ENCODE measurements at regions not wholly inside any gene's neighbourhood (a gene's known extent, or its start where the extent isn't known, plus 50 kb on each side); places are given as distances from the start of the nearest gene placed in this dataset.
"Not testable (repeated sequence)": the region's sequence is repeated elsewhere in the genome, so short reads cannot be mapped to it uniquely, and the experiment has no call there.

DNA sequence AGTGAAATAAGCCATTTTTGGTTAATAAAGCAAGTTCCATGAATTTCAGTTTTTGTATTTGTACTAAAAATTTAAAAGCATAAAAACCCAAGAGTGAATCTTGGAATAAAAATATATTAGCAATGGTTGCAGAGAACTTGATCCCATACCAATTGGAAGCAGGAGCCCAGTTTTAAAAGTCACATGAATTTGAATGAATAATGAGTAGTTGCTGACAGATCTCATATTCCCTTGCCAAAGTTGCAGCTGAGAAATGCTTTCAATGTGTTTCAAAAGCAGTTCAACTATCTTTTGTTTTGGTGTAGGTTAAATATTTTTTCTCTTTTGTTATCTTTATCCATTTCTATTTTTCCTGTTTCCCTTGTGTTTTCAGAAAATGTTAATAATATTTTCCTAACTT, 818.6 kb downstream of the CDH18 start:
- no peak for DNase-seq

DNA sequence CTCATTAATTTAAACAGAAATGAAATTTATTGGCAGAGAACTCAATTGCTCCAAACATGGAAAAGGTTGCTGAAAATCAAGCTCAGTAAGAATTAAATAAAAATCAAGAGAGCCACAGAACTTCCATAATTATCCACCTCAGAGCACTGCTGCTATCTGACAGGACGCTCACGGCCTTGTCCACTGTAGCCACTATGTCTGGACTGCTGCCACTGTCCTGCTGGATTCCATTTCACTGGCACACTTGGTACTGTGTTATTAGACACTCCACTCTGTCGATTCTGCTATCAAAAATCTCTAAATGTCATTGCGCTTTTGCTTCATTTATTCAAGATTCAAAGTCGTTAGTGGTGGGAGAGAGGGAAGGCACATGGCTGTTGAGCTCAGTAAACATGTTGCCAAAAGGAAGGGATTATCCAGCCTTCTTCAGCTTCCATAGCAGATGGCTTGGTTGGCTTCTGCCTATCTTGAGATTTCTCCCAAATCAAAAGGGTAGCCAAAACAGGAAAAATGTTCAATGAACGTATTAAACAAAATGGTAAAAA, 815.0 kb downstream of the CDH18 start:
- DNase-seq, result peak; percentile 94 to 98

DNA sequence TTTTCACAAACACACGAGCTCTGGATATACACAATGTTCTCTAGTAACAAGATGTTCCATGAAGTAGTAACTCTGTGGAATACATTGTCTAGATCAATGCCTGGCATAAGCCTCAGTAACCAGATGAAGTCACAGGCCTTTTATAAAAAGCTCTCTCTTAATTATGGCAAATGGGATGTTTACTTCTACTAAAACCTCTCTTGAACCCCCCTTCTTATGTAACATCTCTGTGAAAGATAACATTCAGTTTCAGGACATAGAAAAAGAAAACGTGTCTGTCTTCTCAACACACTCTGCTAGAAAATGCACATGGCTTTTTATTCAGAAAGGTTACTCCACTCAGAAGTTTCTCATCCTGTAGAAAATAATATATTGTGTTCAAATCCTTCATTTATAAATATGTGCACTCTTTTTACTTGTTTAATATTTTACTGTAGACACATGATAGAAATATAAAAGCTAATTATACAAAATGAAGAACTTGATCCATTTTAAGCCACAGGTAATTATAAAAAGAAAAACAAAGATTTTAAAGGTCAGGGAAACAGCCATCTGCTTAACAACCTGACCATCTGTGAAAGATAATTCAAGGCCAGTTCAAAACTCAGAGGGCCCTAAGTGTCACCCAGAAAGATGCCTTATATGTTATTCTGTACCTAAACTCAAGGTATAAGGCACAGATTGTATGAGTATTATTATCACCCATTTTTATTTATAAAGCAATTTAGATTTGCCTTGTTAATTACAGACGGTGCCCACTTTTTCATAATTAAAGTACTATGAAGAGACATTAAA, 812.0 kb downstream of the CDH18 start:
- peak in 1 of 2 experiments; percentile 88 for DNase-seq

DNA sequence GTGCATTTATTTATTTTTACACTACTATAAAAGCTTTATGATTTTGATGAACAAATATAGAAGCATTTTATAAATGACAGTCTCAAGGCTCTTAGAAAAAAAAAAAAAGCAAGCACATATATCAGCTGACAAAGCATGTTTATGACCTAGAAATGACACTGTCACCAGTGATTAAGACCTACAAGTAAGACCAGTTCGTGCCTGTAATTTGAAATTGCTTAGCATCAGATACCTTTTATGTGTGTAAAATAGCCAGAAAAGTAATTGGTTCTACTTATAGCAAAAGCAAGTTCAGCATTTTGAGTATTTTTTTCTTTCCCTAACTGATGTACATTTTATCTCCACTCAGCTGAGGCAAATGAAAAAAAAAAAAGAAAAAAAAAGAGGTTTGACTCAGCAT, 808.4 kb downstream of the CDH18 start:
- DNase-seq, result peak in 1 of 2 experiments; percentile 58

DNA sequence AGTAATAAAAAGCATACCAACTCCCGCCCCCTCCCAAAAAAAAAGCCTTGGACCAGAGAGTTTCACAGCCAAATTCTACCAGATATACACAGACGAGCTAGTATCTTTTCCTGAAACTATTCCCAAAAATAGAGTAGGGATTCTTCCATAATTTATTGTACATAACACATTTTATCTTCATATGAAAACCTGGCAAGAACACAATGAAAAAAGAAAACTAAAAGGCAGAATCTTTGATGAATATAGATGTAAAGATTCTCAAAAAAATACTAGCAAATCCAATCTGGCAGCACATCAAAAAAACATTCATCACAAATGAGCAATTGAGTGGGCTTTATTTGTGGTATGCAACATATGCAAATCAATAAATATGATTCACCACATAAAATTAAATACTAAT, 798.8 kb downstream of the CDH18 start:
- no peak for DNase-seq

DNA sequence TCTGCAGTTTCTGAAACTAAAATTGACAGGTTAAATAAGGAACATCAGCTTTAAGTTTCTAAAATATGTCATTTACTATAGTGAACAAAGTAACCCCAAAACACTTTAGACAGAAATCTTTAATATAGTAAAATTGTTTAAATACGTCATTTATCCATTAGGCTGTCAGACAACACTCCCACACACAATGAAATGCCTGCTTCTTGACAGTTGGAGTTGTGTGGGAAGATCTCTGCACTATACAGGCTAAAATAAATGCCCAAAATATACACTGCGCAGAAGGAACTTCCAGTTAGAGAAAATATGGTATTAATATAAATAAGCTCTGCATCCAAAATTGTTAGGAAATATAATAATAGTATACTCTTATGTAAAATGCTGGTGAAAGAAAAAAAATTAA, 794.4 kb downstream of the CDH18 start:
- no peak for DNase-seq

DNA sequence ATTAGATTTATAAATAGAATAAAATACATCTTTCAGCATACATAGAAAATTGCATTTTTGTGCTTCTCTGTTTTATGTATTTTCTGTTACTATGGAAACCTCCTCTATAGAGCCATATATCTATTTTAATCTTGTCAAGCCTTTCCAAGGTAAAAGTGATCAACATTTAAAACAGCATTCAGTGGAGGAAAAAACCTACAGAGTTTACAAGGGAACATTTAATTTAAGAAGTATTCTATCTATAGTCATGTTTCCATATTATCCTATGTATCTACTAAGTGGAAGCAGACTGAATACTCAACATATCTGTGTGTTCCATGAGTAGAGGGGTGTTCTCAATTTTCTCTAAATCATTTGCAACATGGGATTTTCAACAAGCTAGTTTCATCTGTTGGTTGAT, 791.4 kb downstream of the CDH18 start:
- no peak for DNase-seq

DNA sequence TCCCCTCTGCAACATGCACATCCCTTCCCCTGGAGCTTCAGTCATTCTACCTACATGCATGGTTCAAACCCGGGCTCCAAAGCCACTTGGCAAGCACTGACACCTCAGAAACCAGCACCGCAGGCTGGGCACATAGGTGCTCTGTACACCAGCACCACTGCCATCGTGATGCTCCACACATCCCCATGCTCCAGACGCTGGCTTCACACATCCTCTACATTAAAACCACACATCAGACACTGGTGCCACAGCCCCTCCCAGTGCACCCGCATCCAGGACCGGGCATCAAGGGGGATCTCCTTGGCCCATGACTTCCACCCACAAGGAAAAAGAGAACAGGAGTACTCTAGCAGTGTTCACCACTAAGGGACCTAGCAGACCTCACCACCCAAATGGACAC, 787.7 kb downstream of the CDH18 start:
- DNase-seq, result no peak

DNA sequence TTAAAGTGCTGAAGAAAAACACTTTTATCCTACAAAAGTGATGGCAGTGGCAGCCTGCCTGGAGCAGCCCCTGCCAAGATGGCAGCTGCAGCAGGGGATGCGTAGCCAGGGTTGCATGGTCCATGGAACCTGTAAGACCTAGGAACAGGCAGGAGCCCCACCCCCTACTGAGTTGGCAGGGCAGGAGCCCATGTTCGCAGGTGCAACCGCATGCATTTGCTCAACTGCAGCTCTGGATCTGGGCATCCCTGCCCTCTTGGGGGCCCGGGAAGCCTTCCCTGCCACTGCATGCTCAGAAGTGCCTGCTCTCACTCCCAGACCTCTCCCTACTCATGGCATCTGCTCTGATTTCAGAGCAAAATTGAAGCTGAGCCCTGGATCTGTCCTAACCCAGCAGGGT, 779.6 kb downstream of the CDH18 start:
- peak in 1 of 2 experiments; percentile 1 for DNase-seq

DNA sequence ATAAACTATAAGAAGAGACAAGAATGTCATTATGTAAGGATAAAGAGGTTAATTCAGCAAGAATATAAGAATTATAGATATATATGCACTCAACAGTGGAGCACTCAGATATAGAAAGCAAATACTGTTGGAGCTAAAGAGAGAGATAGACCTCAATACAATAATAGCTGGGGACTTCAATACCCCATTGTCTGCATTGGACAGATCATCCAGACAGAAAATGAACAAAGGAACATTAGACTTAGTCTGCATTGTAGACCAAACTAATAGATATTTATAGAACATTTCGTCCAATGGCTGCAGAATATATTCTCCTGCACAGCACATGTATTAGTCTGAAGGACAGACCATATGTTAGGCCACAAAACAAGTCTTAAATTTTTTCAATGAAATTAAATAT, 777.1 kb downstream of the CDH18 start:
- DNase-seq, result no peak

DNA sequence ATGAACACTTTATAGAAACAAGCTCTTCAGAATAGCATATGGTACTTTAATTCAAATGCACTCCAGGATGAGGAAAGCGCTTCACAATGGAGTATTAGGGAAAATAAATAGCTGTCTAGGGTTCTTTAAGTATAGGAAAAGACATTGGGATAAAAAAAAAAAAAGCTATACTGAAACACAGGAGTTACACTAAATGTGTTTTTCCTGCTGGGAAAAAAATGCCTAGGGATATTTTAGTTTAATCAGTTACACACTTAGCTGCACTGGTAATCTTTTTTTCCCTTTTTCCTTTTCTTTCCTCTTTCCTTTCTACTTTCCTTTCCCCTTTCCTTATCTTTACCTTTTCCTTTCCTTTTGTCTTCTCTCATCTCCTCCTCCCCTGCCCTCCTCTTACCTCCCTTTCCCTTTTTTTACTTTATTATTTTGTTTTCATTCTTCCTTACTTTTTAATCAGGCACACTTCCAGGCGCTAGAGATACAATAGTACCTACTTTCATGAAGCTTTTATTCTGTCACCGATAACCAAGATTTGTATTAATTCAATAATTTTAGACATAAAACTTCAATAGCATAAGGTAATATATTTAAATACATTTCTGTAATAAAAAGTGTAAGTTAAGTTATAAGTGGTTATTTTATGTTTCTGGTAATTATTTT, 758.7 kb downstream of the CDH18 start:
- DNase-seq, result no peak

DNA sequence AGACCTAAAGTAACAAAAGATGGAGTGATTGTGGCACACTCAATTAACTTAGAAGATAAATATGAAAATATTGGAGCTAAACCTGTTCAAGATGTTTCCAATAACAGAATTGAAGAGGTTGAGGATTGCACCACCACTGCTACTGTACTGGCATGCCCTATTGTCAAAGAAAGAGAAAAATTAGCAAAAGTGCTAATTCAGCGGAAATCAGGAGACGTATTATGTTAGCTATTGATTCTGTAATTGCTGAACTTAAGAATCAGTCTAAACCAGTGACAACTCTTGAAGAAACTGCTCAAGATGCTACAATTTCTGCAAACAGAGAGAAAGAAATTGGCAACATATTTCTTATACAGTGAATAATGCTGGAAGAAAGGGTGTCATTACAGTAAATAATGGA, 754.4 kb downstream of the CDH18 start:
- no peak for DNase-seq

DNA sequence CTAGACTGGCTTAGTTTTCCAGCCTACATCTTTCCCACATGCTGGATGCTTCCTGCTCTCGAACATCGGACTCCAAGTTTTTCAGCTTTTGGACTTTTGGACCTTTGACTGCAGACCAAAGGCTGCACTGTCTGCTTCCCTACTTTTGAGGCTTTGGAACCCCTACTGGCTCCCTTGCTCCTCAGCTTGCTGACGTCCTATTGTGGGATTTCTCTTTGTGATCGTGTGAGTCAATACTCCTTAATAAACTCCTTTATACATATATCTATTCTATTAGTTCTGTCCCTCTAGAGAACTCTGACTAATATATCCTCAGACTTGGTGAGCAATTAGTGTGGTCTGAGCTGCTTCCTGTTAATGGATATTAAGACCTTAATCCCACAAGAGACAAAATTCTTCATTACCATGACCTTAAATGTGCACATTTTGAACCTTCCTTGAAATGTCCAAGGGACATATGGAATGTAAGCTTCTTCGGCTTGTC, 752.9 kb downstream of the CDH18 start:
- no peak for DNase-seq

DNA sequence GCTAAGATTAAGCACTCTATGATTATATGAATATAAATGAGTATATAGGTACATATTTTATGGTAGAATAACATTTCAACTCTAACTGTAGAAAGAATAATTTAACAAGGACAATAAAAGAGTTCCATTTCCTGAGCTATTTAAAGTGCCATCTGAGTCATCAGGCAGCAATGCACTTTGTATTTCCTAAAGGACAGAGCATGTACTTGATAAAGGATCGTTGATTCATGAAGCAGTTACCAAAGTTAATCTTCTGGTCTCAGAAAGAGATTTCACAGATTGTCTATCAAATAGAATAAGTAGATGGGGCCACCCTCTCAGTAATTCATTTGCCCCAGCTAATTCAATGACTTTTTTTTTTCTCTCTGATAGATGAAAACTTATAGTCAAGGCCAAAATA, 747.8 kb downstream of the CDH18 start:
- no peak for DNase-seq

DNA sequence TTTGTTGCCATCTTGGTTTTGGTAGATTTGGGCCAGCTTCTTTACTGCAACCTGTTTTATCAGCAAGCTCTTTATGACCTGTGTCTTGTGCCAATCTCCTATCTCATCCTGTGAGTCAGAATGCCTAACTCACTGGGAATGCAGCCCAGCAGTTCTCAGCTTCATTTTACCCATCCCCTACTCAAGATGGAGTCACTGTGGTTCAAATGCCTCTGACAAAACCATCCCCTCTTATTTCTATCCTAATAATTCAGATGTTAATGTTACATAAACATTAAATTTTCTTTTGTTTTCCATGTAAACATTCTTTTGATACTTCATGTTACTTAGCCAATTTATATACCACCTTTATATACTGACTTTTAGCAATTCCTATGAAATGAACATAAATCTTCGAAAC, 746.3 kb downstream of the CDH18 start:
- DNase-seq, result no peak

DNA sequence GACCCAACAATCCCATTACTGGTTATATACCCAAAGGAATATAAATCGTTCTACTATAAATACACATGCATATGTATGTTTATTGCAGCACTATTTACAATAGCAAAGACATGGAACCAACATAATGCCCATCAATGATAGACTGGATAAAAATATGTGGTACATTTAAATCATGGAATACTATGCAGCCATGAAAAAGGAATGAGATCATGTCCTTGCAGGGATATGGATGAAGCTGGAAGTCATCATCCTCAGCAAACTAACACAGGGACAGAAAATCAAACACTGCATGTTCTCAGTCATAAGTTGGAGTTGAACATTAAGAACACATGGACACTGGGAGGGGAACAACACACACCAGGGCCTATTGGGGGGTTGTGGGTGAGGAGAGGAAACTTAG, 741.8 kb downstream of the CDH18 start:
- DNase-seq, result not testable (repeated sequence)

DNA sequence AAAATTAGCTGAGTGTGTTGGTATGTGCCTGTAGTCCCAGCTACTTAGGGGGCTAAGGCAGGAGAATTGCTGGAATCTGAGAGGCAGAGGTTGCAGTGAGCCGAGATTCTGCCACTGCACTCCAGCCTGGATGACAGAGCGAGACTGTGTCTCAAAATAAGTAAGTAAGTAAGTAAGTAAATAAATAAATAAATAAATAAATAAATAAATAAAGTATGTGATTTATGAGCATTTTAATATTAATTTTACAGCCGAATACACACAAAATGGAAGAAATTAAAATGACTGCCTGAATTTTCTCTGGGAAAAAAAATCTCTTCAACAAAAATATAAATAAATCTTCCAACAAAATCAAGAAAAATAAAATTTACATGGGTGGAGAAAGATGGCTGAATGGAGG, 740.7 kb downstream of the CDH18 start:
- no peak for DNase-seq

DNA sequence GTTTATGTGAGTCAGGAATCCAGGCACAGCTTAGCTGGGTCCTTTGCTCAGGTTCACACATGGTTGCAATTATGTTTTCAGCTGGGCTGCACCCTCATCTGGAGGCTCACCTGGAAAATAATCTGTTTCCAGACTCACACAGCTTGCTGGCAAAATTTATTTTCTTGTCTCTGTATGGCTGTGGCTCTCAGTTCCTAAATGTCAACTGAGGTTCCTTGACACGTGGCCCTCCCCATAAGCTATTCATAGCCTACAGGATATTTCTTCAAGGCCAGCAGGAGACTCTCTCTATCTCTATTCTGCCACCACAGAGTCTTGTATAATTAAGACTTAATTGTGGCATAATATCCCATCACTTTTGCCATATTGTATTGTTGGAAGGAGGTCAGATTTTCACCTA, 732.0 kb downstream of the CDH18 start:
- no peak for DNase-seq

DNA sequence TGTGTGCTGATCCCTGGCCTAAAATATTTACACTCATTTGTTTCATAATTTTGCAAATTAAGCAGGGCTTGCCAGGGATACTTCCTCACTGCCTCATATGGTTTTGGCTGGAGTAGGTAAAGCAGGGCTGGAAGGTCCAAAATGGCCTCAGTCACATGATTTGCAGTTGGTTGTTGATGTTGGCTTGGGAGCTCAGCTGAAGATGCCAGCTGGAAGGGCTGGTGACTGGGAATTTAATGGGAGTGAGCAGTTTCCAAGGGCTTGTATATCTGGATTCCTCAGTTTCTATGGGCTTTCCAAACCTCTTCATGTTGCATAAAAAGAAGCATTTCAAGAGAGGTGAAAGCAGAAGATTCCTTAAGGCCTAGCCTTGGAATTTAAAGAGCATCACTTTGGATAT, 729.3 kb downstream of the CDH18 start:
- no peak for DNase-seq

DNA sequence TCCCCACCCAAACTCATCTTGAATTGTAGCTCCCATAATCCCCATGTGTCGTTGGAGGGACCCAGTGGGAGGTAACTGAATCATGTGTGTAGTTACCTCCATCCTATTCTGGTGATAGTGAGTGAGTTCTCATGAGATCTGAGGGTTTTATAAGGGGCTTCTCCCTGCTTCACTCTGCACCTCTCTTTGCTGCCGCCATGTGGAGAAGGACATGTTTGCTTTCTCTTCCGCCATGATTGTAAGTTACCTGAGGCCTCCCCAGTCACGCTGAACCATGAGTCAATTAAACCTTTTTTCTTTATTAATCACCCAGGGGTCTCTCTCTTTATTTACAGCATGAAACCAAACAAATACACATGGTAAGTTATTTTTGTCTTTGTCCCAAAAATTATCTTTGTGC, 726.1 kb downstream of the CDH18 start:
- no peak for DNase-seq

DNA sequence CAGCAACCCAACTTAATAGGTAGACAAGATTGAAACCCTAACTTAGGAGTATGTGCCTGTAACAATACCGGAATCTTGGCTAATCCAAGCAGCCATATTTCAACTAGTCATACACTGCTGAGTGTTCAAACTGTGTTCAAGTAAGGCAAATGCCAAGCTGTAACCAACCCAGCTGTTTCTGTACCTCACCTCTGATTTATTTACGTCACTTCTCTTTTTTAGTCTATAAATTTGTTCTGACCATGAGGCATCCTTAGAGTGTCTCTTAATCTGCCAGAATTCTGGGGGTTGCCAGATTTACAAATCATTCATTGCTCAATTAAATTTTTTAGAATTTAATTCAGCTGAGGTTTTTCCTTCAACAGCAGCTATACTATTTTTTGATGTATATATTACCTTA, 723.2 kb downstream of the CDH18 start:
- DNase-seq, result no peak

DNA sequence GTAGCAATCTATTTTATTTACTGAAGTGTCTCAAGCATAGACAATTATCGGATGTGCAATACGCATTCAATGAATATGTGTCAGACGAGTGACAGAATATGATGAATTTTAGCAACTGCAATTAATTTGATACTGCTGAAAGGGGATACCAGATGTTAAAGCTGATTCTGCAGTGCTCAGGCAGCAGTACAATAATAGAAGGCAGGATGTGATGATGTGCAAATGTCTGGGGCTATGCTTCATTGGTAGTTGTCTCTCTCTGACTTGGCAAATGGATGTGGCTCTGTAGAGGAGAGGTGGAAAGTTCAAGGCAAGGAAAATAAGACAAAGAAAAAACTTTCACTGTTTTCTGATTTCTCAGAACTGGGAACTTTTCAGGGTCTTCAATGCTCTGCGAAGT, 721.2 kb downstream of the CDH18 start:
- no peak for DNase-seq

DNA sequence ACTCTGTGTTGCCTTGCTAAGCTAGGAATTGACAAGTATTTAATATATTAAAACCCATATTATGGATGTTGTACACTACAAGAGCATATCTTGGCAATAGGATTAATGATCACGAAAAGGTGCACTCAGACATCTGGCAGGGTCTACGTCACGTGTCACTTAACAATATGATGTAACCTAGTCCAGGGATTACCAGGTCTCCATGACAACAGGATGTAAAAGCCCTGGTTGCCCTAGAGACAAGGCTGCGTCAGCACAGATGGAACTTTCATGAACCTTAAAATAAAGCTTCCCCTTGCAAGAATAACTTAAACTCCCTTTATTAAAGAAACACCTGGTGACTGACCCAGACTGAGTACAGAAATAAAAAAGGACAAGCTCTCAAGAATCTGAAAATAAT, 717.8 kb downstream of the CDH18 start:
- DNase-seq, result no peak

DNA sequence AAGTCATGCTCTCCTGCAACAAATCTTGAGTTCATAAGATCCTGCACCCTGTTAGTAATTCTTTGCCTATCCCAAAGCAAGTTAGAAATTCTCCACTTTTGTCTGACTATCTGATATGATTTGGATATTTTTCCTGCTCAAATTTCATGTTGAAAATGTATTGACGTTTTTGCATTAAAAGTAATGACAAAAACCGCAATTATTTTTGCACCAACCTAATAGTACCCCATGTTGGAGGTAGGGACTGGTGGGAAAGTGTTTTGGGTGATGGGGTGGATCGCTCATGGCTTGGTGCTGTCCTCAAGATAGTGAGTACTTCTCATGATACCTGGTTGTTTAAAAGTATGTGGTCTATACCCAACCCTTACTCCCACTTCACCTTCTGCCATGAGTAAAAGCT, 713.4 kb downstream of the CDH18 start:
- no peak for DNase-seq
